A673 (cell line): ENCODE measurements at regions not wholly inside any gene's neighbourhood (a gene's known extent, or its start where the extent isn't known, plus 50 kb on each side); places are given as distances from the start of the nearest gene placed in this dataset.

ENCODE experiments used
- CTCF ChIP-seq: fragments of 300-800, 200-600 bp; sonication (generic); conservative IDR thresholded peaks from 2 replicates; pipeline ENCODE4 v1.5.1; 2017; ENCODE audit warnings: low read depth, mild to moderate bottlenecking, antibody characterized with exemption, low read length, moderate library complexity, mixed read lengths
- EZH2 ChIP-seq: fragments of 200-600 bp; sonication (generic); IDR thresholded peaks from 2 replicates; pipeline ENCODE4 v1.6.1; 2017; ENCODE audit warnings: borderline replicate concordance, low read depth, mild to moderate bottlenecking, mixed read lengths, antibody characterized with exemption, low read length; ENCODE audit not compliant: poor library complexity, severe bottlenecking

- no peak for TF ChIP-seq CTCF
- TF ChIP-seq EZH2 = no peak
Observed at GRCh38 chr5:174340226-174340625, 294.7 kb downstream of the NSG2 start.
